HCT116 (cell line): ENCODE measurements at regions not wholly inside any gene's neighbourhood (a gene's known extent, or its start where the extent isn't known, plus 50 kb on each side); places are given as distances from the start of the nearest gene placed in this dataset.

Experiments used
- ATAC-seq: fragments of 200-7000 bp; cut with Tn5 transposase; 2 replicates; pipeline ENCODE4 v1.9.1; 2020; ENCODE audit warnings: mild to moderate bottlenecking, moderate library complexity
- BruUV-seq: library from RNA; stranded (reverse); fragments of 400-500 nt; replicated peaks from 2 replicates; lab custom pipeline; 2021; lab: Mats Ljungman, UMichigan
- CTCF ChIA-PET: fragments of 300-600 bp; sonication (Branson Sonifier 250); formaldehyde crosslinking; loops from one replicate; lab custom pipeline; 2021; ENCODE audit warnings: antibody characterized with exemption; lab: Charles Lee
- POLR2A ChIA-PET: fragments of 300-600, 350-600 bp; sonication (Branson Sonifier 250); formaldehyde crosslinking; loops from one replicate; lab custom pipeline; 2021; ENCODE audit warnings: antibody characterized with exemption; lab: Charles Lee
- RAD21 ChIA-PET, 2 experiments: fragments of 300-600 bp; sonication (Branson Sonifier 250); formaldehyde crosslinking; loops; one replicate each; lab custom pipeline; 2023; ENCODE audit warnings: low total read pairs in 2 of 2; ENCODE audit not compliant: uncharacterized antibody in 2 of 2, unreplicated experiment in 2 of 2, low non-redundant PET in 1 of 2; lab: Charles Lee
- DNase-seq: peaks from one replicate; pipeline ENCODE4 v3.0.0-alpha.2; 2010; ENCODE audit warnings: low read depth, low spot score
- H2AFZ ChIP-seq: fragments of 200-600 bp; shearing (Covaris generic), sonication (generic); 2 replicates; pipeline ENCODE4 v1.6.1; 2017; ENCODE audit warnings: low read depth, mixed run types, mixed read lengths, antibody characterized with exemption, low read length; ENCODE audit not compliant: poor library complexity, severe bottlenecking
- H3K27ac ChIP-seq: 2 replicates; pipeline ENCODE4 v1.5.1; 2012; ENCODE audit warnings: low read depth, low read length
- H3K27me3 ChIP-seq: fragments of 200-600 bp; sonication (generic); 2 replicates; pipeline ENCODE4 v1.6.1; 2016; ENCODE audit warnings: mixed run types, low read length, mixed read lengths; ENCODE audit not compliant: insufficient read depth
- H3K36me3 ChIP-seq, 2 experiments: fragments of 200-500 bp in 1 of 2; fragments of 200-600 bp in 1 of 2; sonication (Bioruptor generic) in 1 of 2; sonication (generic) in 1 of 2; 2 replicates each; pipeline versions ENCODE4 v1.5.1 to v1.6.1; 2014 to 2016; ENCODE audit warnings: low read length in 2 of 2, inconsistent platforms in 1 of 2, mixed read lengths in 1 of 2, mixed run types in 1 of 2; ENCODE audit not compliant: insufficient read depth in 2 of 2, control insufficient read depth in 1 of 2
- H3K4me1 ChIP-seq, 2 experiments: fragments of 200-600 bp in 1 of 2; sonication (generic) in 1 of 2; 2 replicates each; pipeline versions ENCODE4 v1.5.1 to v1.6.1; 2012 to 2017; ENCODE audit warnings: low read length in 2 of 2, inconsistent platforms in 1 of 2, mild to moderate bottlenecking in 1 of 2, mixed read lengths in 1 of 2, mixed run types in 1 of 2, moderate library complexity in 1 of 2; ENCODE audit not compliant: insufficient read depth in 2 of 2, control insufficient read depth in 1 of 2
- H3K4me2 ChIP-seq: fragments of 200-600 bp; sonication (generic); 2 replicates; pipeline ENCODE4 v1.6.1; 2017; ENCODE audit warnings: mixed run types, low read length, mixed read lengths
- H3K4me3 ChIP-seq, 2 experiments: fragments of 200-600 bp in 1 of 2; sonication (generic) in 1 of 2; replicated peaks in 1 of 2; 2 replicates each; pipeline ENCODE4 v1.5.1; 2011 to 2016; ENCODE audit warnings: low read length in 2 of 2, control low read depth in 1 of 2, low read depth in 1 of 2, mild to moderate bottlenecking in 1 of 2, mixed read lengths in 1 of 2, mixed run types in 1 of 2
- H3K79me2 ChIP-seq: fragments of 200-600 bp; sonication (generic); 2 replicates; pipeline ENCODE4 v1.6.1; 2017; ENCODE audit warnings: mild to moderate bottlenecking, mixed run types, low read length, moderate library complexity, mixed read lengths; ENCODE audit not compliant: insufficient read depth
- H3K9ac ChIP-seq: fragments of 200-600 bp; sonication (generic); 2 replicates; pipeline ENCODE4 v1.6.1; 2016; ENCODE audit warnings: low read length, mixed read lengths
- H3K9me2 ChIP-seq: fragments of 200-600 bp; sonication (generic), shearing (Covaris generic); 2 replicates; pipeline ENCODE4 v1.6.1; 2017; ENCODE audit warnings: mixed run types, mild to moderate bottlenecking, moderate library complexity; ENCODE audit not compliant: insufficient read depth
- H3K9me3 ChIP-seq, 2 experiments: fragments of 200-500 bp in 1 of 2; fragments of 200-600 bp in 1 of 2; sonication (Bioruptor generic) in 1 of 2; sonication (generic) in 1 of 2; 2 replicates each; pipeline ENCODE4 v1.6.1; 2014 to 2017; ENCODE audit warnings: low read length in 2 of 2, mixed read lengths in 2 of 2, inconsistent platforms in 1 of 2, low read depth in 1 of 2, mild to moderate bottlenecking in 1 of 2, mixed run types in 1 of 2, moderate library complexity in 1 of 2; ENCODE audit not compliant: control insufficient read depth in 1 of 2, insufficient read depth in 1 of 2
- H4K20me1 ChIP-seq: fragments of 200-600 bp; sonication (generic), shearing (Covaris generic); 2 replicates; pipeline ENCODE4 v1.6.1; 2017; ENCODE audit warnings: mixed run types, mild to moderate bottlenecking, moderate library complexity; ENCODE audit not compliant: insufficient read depth
- EGR1 ChIP-seq: IDR thresholded peaks from 2 replicates; pipeline ENCODE4 v1.6.1; 2012; ENCODE audit warnings: low read depth
- POLR2AphosphoS5 ChIP-seq: IDR thresholded peaks from 2 replicates; pipeline ENCODE4 v1.6.1; 2011; ENCODE audit warnings: mild to moderate bottlenecking, low read depth, low read length, moderate library complexity
- RAD21 ChIP-seq: IDR thresholded peaks from 2 replicates; pipeline ENCODE4 v1.6.1; 2012; ENCODE audit warnings: low read depth, mild to moderate bottlenecking
- SIN3A ChIP-seq: IDR thresholded peaks from 2 replicates; pipeline ENCODE4 v1.6.1; 2012; ENCODE audit warnings: low read depth
- SP1 ChIP-seq: IDR thresholded peaks from 2 replicates; pipeline ENCODE4 v1.6.1; 2012; ENCODE audit warnings: low read depth
- SRF ChIP-seq: IDR thresholded peaks from 2 replicates; pipeline ENCODE4 v1.6.1; 2012; ENCODE audit warnings: low read depth
- TCF7L2 ChIP-seq: IDR thresholded peaks from 2 replicates; pipeline ENCODE4 v1.7.0; 2011; ENCODE audit warnings: borderline replicate concordance, inconsistent platforms; ENCODE audit not compliant: insufficient read depth, insufficient read length; ENCODE audit errors: extremely low read depth
- ZFX ChIP-seq: fragments of 450-650 bp; IDR thresholded peaks from 2 replicates; pipeline ENCODE4 v1.6.1; 2017
- ZNF274 ChIP-seq: fragments of 200-500 bp; sonication (Bioruptor generic); IDR thresholded peaks from 2 replicates; pipeline ENCODE4 v1.6.1; 2014; ENCODE audit warnings: mild to moderate bottlenecking, low read depth, low read length, inconsistent platforms
- intact Hi-C: fragments of 100-400 bp; cut with micrococcal nuclease; formaldehyde crosslinking; loops from 2 replicates; pipeline ENCODE4 v1.10.0; 2022
- TF ChIP-seq, protein P1 (sequence below), 3 experiments: fragments of 200-600 bp in 1 of 3; sonication (generic) in 1 of 3; IDR thresholded peaks in 2 of 3; conservative IDR thresholded peaks in 1 of 3; 2 replicates each; pipeline ENCODE4 v1.5.1; 2012 to 2017; ENCODE audit warnings: low read depth in 2 of 3, low read length in 2 of 3, antibody characterized with exemption in 1 of 3, borderline replicate concordance in 1 of 3, control low read depth in 1 of 3, mild to moderate bottlenecking in 1 of 3, mixed read lengths in 1 of 3, mixed run types in 1 of 3, moderate library complexity in 1 of 3; ENCODE audit not compliant: insufficient read depth in 1 of 3
- TF ChIP-seq, protein P2 (sequence below): IDR thresholded peaks from 2 replicates; pipeline ENCODE4 v1.6.1; 2012
- TF ChIP-seq, protein P3 (sequence below): IDR thresholded peaks from 2 replicates; pipeline ENCODE4 v1.6.1; 2012; ENCODE audit warnings: low read depth

DNA sequence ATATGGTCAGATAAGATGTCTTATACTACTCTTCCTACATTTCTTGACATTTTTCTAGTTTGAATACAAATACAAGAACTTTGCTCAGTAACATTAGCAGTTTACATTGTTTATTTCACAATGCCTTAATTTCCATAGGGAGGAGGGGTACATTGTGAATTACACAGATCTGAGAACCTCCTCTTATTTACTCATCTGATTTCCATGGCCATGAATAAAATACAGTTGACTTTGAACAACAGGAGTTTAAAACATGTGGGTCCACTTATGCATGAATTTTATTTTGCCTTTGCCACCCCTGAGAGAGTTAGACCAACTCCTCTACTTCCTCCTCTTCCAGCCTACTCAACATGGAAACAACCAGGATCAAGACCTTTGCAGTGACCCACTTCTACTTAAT, 67.7 kb downstream of the MGST1 start:
- H3K4me2 ChIP-seq: no peak overlapping the region
- no peaks in the 10 kb centered on the region for H3K4me1 ChIP-seq
- H2AFZ ChIP-seq: no peak overlapping the region
- no peaks in the 10 kb centered on the region for H3K79me2 ChIP-seq
- intact Hi-C loops: no loop called here
- ChIA-PET RAD21 (no interaction called here), CTCF (no interaction called here)
- no peaks in the 10 kb centered on the region for H3K9me2 ChIP-seq
- H3K27me3 ChIP-seq: no peaks in the 10 kb centered on the region
- TF ChIP-seq, protein P1, sequence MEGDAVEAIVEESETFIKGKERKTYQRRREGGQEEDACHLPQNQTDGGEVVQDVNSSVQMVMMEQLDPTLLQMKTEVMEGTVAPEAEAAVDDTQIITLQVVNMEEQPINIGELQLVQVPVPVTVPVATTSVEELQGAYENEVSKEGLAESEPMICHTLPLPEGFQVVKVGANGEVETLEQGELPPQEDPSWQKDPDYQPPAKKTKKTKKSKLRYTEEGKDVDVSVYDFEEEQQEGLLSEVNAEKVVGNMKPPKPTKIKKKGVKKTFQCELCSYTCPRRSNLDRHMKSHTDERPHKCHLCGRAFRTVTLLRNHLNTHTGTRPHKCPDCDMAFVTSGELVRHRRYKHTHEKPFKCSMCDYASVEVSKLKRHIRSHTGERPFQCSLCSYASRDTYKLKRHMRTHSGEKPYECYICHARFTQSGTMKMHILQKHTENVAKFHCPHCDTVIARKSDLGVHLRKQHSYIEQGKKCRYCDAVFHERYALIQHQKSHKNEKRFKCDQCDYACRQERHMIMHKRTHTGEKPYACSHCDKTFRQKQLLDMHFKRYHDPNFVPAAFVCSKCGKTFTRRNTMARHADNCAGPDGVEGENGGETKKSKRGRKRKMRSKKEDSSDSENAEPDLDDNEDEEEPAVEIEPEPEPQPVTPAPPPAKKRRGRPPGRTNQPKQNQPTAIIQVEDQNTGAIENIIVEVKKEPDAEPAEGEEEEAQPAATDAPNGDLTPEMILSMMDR (IDR thresholded peaks at IDR 0.05 in 2 of 3, conservative IDR thresholded peaks at IDR 0.05 in 1 of 3; ENCODE audit: borderline replicate concordance in 1 of 3, insufficient read depth in 1 of 3, low read depth in 2 of 3, low read length in 2 of 3): no peak
- TF ChIP-seq POLR2AphosphoS5 (no peak), SIN3A (no peak), ZFX (no peak), SP1 (no peak), TCF7L2 (no peak), RAD21 (no peak), EGR1 (no peak), ZNF274 (no peak), SRF (no peak)
- TF ChIP-seq, protein P2, sequence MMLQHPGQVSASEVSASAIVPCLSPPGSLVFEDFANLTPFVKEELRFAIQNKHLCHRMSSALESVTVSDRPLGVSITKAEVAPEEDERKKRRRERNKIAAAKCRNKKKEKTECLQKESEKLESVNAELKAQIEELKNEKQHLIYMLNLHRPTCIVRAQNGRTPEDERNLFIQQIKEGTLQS: no peak
- TF ChIP-seq, protein P3, sequence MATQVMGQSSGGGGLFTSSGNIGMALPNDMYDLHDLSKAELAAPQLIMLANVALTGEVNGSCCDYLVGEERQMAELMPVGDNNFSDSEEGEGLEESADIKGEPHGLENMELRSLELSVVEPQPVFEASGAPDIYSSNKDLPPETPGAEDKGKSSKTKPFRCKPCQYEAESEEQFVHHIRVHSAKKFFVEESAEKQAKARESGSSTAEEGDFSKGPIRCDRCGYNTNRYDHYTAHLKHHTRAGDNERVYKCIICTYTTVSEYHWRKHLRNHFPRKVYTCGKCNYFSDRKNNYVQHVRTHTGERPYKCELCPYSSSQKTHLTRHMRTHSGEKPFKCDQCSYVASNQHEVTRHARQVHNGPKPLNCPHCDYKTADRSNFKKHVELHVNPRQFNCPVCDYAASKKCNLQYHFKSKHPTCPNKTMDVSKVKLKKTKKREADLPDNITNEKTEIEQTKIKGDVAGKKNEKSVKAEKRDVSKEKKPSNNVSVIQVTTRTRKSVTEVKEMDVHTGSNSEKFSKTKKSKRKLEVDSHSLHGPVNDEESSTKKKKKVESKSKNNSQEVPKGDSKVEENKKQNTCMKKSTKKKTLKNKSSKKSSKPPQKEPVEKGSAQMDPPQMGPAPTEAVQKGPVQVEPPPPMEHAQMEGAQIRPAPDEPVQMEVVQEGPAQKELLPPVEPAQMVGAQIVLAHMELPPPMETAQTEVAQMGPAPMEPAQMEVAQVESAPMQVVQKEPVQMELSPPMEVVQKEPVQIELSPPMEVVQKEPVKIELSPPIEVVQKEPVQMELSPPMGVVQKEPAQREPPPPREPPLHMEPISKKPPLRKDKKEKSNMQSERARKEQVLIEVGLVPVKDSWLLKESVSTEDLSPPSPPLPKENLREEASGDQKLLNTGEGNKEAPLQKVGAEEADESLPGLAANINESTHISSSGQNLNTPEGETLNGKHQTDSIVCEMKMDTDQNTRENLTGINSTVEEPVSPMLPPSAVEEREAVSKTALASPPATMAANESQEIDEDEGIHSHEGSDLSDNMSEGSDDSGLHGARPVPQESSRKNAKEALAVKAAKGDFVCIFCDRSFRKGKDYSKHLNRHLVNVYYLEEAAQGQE: no peak
- TF ChIP-seq, all 23 proteins: peak for 0
- POLR2A ChIA-PET: no interaction called here
- Histone ChIP-seq H3K27ac (no peak overlapping the region), H3K9ac (no peak overlapping the region), H3K9me3 (no peaks in the 10 kb centered on the region), H3K36me3 (no peaks in the 10 kb centered on the region), H3K4me3 (no peak overlapping the region), H4K20me1 (no peaks in the 10 kb centered on the region)
- no TSS peak for BruUV-seq
- no peak for DNase-seq
- no peak for ATAC-seq
